ENCODE measurements at regions not wholly inside any gene's neighbourhood (a gene's known extent, or its start where the extent isn't known, plus 50 kb on each side); places are given as distances from the start of the nearest gene placed in this dataset.

DNA sequence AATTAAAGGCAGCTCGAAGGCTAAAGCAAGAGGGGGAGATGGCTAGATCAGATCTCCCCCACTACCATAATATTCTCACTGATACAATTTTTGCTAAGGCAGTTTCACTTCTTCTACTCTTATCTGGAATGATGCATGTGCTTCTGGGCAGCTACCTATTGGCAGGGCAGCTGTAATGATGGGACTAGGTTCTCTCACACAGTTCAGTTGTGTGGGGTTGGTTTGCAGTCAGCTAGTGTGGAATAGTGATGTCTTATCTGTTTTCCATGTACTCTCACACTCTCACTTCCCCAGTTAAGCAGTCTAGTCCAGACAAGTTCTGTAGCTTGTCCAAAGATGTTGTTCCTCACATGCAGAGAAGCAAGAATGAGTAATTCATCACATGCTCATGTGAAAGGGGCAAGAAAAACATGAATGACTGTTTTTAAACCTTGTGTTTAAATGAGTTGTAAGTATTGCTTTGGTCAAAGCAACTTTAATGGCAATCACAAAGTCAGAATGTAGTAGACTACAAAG, 836.1 kb downstream of the CBLN2 start:
- no peak for DNase-seq

DNA sequence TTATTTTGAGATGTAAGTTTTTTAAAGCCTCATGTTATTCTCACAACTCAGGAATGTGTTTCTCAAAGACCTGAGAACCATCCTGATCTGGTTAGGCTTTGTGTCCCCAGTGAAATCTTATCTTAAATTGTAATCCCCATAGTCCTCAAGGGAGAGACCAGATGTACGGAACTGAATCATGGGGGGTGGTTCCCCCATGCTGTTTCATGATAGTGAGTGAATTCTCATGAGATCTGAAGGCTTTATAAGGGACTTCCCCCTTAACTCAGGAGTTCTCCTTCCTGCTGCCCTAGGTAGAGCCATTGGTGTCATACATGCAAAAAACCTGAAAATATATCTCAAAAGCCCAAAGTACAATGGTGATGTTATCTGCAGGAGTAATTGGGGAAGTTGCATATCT, 836.7 kb downstream of the CBLN2 start:
- no peak for DNase-seq

DNA sequence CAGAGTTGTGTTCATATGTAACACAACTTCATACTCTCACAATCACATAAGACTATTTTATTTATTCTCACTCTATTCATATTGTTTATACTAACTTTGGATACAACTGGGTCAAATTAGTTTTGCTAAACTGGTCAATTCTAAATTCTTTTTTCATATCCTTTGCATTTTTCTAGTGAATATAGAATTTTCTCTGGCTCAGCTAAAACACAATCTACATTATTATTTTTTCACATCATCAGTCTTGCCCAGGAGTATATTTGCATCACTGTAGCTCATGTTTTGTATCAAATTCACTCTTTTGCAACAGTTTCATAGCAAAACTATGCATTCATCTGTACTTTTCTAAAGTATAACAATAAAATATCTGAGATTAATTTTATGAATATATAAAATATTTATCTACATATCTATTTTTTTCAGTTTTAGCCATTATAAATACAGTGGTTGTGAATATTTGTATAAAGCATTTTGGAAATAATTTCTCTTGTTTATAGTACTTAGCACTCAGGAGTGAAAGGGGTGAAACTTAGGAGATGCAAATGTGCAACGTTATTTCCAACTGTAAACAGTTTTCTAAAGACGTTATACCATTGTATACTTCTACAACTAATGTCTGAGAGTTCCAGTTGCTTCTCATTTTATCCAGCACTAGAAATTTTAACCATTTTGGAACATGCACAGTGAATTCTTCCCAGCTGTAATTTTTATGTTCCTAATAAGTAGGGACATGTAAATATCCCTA, 854.6 kb downstream of the CBLN2 start:
- DNase-seq = no peak

DNA sequence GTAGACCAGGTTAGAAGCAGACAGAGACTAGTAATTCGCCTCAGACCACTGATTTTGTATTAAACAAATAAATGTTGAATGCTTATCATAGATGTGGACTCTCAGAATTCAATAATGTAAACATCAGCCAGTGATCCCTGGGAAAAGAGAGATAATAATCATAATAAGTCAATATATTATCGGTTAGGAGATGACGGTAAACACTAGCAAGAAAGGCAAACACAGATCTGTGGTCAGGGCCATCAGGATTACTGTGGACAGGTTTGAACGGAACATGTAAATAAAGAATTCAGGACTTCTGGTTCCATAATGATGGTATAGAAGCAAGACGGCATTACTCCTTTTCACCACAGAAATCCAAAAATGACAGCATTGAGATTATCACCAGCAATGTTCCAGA, 861.6 kb downstream of the CBLN2 start:
- DNase-seq = no peak

DNA sequence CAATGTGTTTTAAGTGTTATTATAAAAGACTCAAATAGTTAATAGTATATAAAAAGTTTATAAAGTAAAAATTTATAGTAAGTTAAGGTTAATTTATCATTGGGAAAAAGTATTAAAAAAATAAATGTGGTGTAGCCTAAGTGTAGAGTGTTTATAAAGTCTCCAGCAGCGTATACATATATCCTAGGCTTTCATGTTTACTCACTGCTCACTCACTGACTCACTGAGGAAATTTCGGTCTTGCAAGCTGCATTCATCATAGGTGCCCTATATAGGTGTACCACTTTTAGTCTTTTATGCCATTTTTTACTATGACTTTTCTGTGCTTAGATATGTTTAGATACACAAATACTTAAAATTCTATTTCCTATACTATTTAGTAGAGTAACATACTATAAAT, 866.0 kb downstream of the CBLN2 start:
- DNase-seq = no peak

DNA sequence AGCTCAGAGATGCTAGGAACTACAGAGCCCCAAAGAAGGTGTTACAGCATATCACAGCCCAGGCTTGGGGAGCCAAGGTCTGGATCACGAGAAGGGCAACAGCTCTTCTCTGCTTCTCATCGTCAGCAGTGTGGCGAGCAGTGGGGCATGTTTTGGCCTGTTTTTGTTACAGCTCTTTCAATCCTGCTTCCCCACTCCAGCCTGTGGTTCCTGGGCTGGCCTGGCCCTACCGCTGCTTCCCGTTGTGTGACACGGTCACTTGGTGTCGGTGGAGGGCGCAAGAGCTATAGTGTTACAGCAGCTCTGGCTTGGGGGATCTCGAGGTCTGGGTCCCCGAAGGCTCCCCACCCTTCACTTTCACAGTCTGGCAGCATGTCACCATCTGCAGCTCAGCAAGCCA, 870.2 kb downstream of the CBLN2 start:
- DNase-seq = no peak

DNA sequence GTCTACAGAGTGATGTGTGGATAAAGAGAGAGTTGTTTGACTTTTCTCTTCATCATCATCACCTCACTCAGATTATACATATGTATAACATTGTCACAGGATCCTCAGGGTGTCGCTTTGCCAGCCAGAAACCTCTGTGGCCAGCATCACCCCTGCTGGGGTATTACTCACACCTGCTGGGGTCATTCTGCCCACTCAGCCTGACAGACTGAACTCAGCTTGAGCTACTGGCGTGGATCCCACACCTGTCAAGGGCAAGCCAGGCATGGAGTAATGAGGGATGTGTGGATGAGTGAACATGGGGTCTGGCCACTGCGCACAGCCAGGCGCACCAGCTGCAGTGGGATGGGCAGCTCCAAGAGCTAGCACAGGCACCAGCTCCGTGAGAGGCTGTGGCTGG, 870.6 kb downstream of the CBLN2 start:
- no peak for DNase-seq

DNA sequence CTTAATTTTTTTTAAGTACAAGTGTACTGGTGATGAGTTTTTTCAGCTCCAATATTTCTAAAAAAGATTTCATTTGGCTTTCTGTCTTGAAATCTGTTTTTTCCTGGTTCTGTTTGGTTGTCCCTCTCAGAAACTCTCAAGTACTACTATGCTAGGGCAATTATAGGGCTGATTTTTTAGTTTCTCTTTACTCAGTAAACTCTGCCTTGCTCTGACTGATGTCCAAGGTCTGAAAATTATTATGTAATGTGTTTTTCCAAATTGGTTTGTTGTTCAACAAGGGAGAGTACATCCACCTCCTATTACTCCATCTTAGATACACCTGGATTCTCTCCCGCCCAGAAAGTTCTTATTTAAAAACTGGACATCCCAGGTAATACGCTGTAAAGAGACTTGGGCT, 877.7 kb downstream of the CBLN2 start:
- DNase-seq = no peak

DNA sequence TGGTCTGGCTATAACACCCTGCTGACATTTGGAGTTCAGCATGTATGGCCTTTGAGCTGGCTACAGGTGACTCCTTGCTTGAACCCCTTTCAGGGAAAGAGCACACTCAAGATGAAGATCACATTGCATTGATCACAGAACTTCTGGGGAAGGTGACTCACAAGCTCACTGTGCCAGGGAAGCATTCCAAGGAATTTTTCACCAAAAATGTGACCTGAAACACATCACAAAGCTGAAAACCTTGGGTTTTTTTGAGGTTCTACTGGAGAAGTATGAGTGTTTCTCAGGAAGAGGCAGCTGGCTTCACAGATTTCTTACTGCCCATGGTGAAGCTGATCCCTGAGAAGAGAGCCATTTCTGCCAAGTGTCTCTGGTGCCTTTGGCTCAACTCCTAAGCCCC, 879.0 kb downstream of the CBLN2 start:
- DNase-seq = no peak

DNA sequence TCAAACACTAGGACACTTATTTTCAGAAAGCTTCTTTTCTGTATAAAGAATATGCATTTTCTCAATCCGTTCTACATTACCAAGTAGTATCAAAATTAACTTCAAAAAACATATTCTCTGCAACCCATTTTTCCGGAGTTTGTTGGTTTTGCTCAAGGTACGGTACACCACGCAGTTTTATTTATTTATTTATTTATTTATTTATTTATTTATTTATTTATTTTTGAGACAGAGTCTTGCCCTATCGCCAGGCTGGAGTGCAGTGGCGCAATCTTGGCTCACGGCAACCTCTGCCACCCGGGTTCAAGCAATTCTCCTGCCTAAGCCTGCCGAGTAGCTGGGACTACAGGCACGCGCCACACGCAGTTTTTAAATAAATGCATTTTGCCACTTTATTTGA, 900.3 kb downstream of the CBLN2 start:
- DNase-seq = no peak

DNA sequence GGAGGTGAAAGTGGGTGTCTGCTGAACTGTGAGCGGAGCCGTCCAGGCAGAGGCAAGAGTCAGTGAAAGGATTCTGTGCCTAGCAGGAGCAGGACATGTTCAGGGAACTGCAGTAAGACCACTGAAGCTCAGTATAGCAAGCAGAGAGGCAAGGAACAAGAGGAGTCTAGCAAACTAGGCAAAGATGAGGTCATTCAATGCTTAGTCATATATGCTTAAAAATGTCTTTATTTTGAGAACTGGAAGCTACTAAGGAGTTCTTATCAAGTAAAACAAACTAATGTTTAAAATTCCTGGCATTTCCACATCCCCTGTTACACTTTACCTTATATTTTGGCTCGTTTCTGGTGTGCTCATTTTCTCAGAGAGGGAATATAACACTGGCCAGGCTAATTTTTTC, 913.4 kb downstream of the CBLN2 start:
- no peak for DNase-seq

DNA sequence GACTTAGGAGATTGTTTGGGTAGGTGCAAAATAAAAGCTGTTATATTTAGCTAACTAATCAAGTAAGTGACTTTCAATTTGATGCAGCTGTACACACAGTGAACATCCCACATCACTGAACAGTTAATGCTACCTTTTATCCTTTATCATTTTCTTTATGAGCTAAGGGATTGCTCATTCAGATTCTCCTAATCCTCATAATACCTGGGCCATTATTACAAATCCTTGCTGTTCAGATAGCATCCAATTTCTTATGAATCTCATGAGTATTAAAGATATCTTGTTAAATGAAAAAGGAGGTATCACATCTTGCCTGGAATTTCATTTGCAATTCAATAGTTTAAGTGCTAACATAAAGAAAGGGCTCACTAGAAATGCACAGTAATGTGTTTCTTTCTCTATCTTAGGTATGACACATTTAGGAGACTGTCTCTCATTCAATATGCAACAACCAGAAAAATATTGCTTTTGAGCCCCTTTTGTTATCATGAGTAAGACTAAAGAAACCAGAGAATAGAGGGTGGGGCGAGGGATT, 918.5 kb downstream of the CBLN2 start:
- DNase-seq = no peak

DNA sequence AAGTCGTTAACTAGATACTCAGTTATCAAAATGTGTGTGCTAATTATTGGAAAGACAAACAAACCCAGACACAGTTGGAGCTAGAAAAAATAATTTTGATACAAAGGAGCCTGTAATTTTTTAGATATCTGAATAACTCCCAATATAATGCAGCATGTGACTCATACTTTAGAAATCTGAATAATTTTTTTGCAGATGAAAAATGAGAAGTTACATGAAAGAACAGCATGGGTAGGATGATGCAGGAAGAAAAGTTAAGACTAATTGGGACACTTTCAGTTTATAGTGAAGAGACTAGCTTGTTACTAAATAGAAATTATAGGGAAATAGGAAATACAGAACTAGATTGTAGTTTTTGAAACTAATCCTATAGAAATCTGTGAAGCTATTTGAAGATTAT, 945.8 kb downstream of the CBLN2 start:
- DNase-seq = no peak

DNA sequence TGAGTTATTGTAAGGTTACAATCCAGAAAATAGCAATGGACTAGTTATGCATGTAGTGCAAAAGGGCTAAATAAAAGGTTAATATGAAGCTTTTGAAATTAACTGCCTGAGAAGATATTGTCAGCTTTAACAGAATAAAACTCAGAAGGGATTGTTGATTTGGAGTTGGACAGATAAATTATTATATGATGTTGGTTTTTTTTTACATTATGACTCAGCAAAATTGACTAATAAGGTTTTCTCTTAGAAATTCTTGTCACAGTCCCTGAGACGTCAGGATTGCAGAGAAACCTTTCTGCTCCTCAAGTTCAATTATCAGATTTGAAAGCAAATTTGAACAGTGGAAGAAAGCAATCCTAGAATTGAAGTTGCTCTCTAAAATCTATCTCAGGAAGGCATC, 946.9 kb downstream of the CBLN2 start:
- no peak for DNase-seq

DNA sequence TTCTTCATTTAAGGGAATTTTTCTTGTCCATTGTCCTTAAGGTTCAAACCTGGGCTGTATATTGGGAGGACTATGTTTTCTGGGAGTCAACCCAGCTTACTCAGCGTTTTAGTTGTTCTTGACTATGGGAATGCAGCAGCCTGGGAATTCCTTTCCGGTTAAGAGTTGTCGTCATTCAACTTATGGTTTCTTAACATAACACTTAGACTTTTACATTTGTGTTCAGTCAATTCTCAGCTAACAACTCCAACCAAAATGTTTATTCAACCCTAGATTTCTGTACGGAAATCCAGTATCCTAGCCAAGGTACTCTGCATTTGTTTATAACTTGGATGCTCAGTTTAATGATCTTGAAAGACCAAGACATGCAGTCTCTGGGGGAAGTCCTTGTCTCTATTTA, 960.9 kb downstream of the CBLN2 start:
- no peak for DNase-seq

DNA sequence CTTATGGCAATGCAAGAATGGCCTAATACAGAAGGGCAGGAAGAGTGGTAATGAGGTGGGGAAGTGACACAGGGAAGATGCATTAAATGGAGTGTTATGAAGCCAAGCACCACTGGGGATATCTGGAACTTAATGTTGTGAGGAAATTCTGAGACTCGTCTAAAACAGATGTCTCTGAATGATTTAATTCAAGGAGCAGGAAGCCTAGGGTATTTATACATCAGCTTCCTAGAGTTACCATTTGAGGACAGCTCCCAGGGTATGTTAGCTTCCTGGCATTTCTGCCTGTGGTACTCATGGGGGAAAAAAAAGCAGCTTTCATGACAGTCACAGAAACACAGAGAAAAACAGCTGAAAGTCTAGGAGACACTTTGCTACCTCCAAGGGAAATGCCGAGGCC, 989.5 kb downstream of the CBLN2 start:
- DNase-seq = no peak

DNA sequence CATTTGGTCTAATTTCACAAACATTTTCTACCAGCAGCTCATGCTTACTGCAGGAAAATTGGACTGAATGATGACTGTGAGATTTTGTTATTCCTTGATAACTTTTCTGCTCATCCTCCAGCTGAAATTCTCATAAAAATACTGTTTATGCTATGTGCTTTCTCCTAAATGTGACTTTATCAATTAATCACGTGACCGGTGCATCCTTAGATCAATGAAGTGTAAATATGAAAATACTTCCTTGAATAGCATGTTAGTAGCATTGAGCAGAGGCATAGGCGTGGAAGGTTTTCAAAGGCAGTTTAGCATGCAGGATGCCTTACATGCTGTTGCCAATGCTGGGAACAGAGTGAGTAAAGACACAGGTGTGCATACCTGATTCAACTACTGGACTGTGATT, 1002.5 kb downstream of the CBLN2 start:
- DNase-seq = no peak

DNA sequence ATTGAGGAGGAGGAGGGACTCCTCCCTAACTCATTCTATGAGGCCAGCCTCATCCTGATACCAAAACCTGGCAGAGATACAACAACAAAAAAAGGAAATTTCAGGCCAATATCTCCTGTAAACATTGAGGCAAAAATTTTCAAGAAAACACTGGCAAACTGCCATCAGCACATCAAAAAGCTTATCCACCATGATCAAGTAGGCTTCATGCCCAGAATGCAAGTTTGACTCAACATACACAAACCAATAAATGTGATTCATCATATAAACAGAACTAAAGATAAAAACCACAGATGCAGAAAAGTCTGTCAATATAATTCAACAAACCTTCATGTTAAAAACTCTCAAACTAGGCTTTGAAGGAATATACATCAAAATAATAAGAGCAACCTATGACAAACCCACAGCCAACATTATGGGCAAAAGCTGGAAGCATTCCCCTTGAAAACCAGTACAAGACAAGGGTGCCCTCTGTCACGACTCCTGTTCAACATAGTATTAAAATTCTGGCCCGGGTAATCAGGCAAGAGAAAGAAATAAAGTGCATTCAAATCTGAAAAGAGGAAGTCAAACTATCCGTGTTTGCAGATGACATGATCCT, 1014.3 kb downstream of the CBLN2 start:
- no peak for DNase-seq

DNA sequence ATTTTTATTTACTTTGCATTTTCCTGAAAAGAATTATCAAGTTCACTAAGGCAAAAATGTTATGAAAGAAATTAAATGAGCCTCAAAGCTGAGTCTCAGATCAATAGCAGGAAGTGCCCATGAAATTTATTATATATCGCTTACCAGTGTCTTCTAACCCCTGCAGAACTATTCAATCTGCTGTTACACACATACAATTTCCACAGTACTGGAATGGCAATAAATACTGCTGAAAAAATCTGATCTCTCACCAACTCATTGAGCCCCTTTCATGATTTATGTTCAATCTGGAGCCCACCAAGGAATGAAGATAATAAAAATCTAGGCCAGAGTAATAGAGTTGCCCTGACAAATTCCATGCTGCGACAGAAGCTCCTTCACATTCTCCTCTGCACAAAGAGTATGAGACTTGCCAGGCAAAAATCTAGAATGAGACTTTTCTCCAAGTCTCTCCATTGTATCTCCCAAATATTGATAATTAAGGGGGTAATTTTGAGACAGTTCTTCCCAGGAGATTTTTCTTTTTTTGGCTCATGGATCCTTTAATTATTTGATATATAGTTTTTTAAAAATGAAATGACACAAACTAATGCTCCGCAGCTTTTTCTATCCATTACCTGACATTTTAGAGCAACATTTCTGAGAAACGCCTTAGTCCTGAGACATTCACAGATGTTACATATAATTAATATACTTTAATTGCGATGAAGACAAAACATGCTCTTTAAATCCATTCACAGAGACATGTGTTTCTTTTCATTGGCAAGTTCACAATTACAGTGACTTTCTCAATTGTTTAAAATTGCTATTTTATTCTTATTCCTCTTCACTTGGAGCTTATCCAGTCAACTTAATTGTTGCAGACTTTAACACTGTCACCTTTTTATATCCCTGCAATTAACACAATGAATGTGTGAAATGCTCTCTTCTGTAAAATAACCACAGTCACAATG, 1020.4 kb downstream of the CBLN2 start:
- DNase-seq = no peak

DNA sequence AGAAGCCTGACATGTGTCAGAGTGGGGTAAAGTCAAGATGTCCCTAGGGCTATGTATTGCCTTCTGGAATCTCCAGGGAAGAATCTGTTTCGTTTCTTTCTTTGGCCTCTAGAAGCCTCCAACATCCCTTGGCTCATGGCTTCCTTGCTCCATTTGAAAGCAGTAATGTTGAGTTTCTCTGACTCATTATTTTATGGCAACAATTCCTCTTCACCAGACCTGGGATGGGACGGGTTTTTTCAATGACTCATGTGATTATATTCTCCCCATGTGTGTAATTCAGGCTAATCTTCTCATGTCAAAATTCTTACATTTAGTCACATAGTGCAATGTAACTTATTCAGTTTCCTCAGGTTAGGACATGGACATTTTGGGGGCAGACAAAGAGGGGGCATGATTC, 1038.6 kb downstream of the CBLN2 start:
- DNase-seq = no peak

DNA sequence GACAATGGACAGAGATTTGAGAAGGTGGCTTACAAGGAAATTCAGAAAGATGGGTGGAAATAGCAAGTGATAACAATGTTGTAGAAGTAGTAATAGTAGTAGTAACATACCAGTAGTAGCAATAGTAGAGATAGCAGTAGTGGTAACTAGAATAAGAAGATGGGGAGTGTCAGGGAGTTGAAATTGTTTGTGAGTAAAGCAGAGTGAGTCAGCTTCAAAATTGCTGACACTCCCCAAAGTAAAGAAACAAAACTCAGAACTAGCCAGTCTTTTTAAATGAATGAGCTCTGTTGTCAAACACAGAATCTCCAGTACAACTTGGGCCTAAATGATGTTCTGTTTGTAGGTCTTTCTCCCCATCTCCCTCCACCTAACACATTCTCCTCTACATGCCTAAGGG, 1040.9 kb downstream of the CBLN2 start:
- no peak for DNase-seq

DNA sequence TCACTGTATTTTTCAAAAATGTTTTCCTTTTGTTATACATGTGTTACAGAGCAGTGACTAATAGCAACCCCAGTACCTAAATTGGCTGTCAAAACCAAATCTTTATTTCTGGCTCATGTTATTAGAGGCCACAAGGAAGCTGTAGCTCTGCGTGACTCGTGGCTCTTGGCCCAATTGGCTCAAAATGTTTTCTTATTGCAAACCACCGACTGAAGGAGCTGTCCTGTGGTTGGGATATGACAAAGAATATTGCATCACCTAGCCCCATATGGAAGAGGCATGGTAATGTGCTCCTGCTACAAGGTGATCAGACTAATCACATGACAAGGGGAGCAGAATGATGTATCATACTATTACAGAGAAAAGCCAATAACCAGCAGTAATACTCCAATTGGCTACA, 1058.5 kb downstream of the CBLN2 start:
- DNase-seq = no peak

DNA sequence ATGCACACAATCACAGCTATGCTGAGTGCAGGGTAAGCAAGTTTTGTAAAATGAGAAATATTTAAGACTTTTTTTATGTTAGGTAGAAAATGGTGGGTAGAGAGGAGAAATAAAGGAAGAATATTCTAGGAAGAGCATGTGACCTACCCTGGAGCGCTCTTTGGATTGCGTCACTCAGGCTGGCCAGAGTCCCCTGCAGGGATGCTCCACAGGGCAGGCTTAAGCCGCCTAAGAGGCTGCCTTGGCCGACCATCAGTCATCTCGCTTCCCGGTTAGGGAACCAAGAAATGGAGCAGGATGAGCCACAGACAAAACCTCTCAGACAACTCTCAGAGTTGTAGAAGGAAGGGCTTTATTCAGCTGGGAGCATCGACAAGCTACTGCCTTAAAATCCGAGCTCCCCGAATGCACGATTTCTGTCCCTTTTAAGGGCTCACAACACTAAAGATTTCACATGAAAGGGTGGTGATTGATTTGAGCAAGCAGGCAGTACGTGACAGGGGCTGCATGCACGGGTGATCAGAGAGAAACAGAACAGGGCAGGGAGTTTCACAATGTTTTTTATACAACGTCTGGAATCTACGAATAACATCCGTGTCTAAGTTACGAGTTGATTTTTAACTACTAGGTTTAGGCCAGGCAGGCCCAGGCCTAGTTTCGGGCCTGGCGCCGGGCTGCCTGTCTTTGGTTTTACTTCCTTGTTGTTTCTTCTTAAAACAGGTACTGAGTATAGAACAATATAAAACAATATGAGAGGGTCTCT, 1072.0 kb downstream of the CBLN2 start:
- DNase-seq = no peak
